ENCODE measurements at regions not wholly inside any gene's neighbourhood (a gene's known extent, or its start where the extent isn't known, plus 50 kb on each side); places are given as distances from the start of the nearest gene placed in this dataset.

DNA sequence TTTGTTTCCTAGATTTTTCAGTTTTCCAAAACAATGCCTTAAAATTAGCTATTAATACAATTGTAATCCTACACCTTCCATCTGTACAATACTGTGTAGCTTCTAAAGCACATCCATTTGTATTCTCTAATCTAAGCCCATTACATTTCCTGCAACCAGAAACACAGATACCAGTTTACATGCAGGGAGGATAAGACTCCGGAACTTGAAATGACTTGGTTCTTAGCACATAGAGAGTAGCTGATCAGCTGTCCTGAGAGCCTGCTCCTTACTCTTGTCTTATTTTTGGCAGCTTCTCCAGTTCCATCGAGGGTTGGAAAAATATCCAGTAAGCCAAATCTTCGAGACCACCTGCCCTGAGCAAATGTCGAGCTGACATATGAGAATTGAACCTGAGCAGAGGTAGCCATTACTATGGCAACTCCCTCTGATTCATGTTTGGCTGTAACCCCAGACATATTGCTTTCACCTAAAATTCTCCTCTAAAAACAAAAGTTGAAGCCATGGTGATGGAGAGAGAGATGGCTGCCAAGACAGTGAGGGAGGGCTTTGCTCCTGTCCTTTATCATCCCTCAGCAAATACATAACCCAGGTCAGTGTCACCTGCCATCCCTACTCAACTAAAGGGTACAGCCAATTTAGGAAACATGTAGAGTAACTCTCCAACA is 542.8 kb downstream of the IRS1 start:
- H3K4me1 Mint-ChIP-seq (ENCODE audit: unreplicated experiment), result no peaks in the 10 kb centered on the region
- H3K27me3 Mint-ChIP-seq (ENCODE audit: unreplicated experiment), result no peaks in the 10 kb centered on the region
- no peak for DNase-seq (ENCODE audit: low spot score)
- H3K36me3 Mint-ChIP-seq (ENCODE audit: low read depth, unreplicated experiment), result no peaks in the 10 kb centered on the region
- TF ChIP-seq, protein P1, sequence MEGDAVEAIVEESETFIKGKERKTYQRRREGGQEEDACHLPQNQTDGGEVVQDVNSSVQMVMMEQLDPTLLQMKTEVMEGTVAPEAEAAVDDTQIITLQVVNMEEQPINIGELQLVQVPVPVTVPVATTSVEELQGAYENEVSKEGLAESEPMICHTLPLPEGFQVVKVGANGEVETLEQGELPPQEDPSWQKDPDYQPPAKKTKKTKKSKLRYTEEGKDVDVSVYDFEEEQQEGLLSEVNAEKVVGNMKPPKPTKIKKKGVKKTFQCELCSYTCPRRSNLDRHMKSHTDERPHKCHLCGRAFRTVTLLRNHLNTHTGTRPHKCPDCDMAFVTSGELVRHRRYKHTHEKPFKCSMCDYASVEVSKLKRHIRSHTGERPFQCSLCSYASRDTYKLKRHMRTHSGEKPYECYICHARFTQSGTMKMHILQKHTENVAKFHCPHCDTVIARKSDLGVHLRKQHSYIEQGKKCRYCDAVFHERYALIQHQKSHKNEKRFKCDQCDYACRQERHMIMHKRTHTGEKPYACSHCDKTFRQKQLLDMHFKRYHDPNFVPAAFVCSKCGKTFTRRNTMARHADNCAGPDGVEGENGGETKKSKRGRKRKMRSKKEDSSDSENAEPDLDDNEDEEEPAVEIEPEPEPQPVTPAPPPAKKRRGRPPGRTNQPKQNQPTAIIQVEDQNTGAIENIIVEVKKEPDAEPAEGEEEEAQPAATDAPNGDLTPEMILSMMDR (IDR thresholded peaks at IDR 0.05; ENCODE audit: unreplicated experiment), result no peak
- H3K4me3 Mint-ChIP-seq (ENCODE audit: unreplicated experiment), result no peak overlapping the region
- H3K9me3 Mint-ChIP-seq (ENCODE audit: unreplicated experiment), result no peaks in the 10 kb centered on the region
- no peak overlapping the region for H3K27ac Mint-ChIP-seq (ENCODE audit: unreplicated experiment)

DNA sequence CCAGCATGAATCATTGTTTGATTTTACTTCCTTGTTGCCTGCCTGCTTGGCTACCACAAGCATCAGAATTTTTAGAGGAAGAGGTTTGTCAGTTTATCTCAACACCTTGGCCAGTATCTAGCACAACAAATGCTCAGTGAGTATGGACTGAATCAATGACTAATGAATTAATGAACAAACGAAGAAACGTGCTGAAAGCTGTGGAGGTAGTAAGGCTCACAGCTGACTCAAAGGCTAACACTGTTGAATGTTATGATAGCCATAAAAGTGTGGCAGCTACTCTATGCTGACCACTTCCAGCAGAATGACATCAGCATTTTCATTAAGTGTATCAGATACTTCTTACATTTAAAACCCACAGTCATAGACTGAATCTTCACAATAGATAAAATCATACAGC is 543.4 kb downstream of the IRS1 start:
- Mint-ChIP-seq H3K27me3 (ENCODE audit: unreplicated experiment) (no peaks in the 10 kb centered on the region), H3K9me3 (ENCODE audit: unreplicated experiment) (no peaks in the 10 kb centered on the region), H3K4me3 (ENCODE audit: unreplicated experiment) (no peak overlapping the region), H3K36me3 (ENCODE audit: low read depth, unreplicated experiment) (no peaks in the 10 kb centered on the region), H3K27ac (ENCODE audit: unreplicated experiment) (no peak overlapping the region), H3K4me1 (ENCODE audit: unreplicated experiment) (no peaks in the 10 kb centered on the region)
- TF ChIP-seq, protein P1 (IDR thresholded peaks at IDR 0.05; ENCODE audit: unreplicated experiment), result no peak
- DNase-seq (ENCODE audit: low spot score), result no peak

DNA sequence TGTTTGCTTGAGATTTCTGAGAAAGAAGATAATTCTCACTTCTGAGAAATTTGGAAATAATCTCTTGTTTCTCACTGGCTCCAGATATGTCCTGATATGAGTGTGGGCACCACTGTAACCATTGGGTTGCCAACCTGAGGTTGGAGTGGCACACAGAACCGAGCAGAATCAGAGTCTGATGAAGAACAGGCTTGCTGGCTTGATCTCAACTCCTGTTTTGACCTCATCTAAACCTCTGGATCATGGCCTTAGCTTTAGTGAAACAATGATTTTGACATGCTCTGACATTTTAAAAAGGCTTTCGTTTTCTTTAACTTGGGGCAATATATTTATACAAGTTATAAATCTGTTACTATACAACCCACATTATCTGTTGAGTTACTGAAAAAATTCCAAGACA is 548.0 kb downstream of the IRS1 start:
- Mint-ChIP-seq H3K36me3 (ENCODE audit: low read depth, unreplicated experiment) (no peaks in the 10 kb centered on the region), H3K9me3 (ENCODE audit: unreplicated experiment) (no peaks in the 10 kb centered on the region), H3K4me3 (ENCODE audit: unreplicated experiment) (no peak overlapping the region), H3K4me1 (ENCODE audit: unreplicated experiment) (no peaks in the 10 kb centered on the region), H3K27me3 (ENCODE audit: unreplicated experiment) (no peaks in the 10 kb centered on the region), H3K27ac (ENCODE audit: unreplicated experiment) (no peak overlapping the region)
- no peak for DNase-seq (ENCODE audit: low spot score)
- TF ChIP-seq, protein P1 (IDR thresholded peaks at IDR 0.05; ENCODE audit: unreplicated experiment), result no peak

DNA sequence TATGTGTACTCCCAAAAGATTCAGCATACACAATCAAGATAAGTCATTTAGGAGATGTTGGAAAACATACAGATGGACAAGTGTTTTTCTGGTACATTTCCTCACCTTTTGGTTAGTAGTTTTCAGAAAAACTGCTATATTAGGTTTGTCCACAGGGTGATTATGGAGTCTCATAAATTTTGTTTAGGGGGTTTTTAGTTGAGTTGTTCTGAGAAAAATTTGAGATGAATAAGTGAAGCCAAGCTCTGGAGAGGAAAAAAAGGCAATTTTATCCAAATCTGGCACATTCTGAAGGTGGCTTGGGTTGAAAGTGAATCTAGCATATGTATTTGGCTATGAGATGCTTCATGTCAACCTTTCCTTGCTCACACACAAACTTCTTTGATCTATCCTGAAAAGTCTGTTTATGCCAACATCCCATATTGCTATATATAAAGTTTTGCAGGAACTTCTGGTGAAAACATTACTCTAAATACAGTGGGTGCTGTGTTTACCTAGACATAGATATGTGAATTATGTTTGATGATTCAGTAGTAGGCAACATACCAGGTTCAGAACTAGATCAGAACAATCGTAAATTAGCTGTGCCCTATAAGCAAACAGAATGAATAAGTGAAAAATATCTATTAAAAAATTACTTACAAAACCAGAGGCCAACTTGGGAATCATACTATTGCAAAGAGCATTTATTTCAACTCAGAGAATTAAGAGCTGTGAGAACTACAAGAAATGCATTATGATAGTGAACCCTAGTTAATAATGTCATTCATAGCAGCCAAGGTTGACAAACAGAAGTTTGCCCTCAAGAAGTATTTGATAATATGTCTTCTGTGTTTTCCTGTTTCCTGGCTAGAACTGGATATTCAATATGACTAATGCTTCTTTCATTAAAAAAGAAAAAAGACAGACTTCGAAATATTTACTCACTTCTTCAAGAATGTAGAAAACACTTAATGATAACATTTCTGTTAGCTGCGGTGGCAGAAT is 552.0 kb downstream of the IRS1 start:
- TF ChIP-seq, protein P1 (IDR thresholded peaks at IDR 0.05; ENCODE audit: unreplicated experiment), result no peak

GRCh38 chr2:226234187-226234586 is 565.4 kb downstream of the IRS1 start:
- no peak overlapping the region for H3K27ac Mint-ChIP-seq (ENCODE audit: unreplicated experiment)

More for the DNA sequence above, 552.0 kb downstream of the IRS1 start:
- Mint-ChIP-seq H3K27me3 (ENCODE audit: unreplicated experiment) (no peaks in the 10 kb centered on the region), H3K27ac (ENCODE audit: unreplicated experiment) (no peak overlapping the region), H3K4me3 (ENCODE audit: unreplicated experiment) (no peak overlapping the region), H3K9me3 (ENCODE audit: unreplicated experiment) (no peaks in the 10 kb centered on the region), H3K36me3 (ENCODE audit: low read depth, unreplicated experiment) (no peaks in the 10 kb centered on the region), H3K4me1 (ENCODE audit: unreplicated experiment) (no peaks in the 10 kb centered on the region)
- DNase-seq (ENCODE audit: low spot score), result no peak

More at GRCh38 chr2:226234187-226234586, 565.4 kb downstream of the IRS1 start:
- no peak for DNase-seq (ENCODE audit: low spot score)
- H3K27me3 Mint-ChIP-seq (ENCODE audit: unreplicated experiment), result no peaks in the 10 kb centered on the region
- H3K4me3 Mint-ChIP-seq (ENCODE audit: unreplicated experiment), result no peak overlapping the region
- no peaks in the 10 kb centered on the region for H3K4me1 Mint-ChIP-seq (ENCODE audit: unreplicated experiment)
- H3K9me3 Mint-ChIP-seq (ENCODE audit: unreplicated experiment), result no peaks in the 10 kb centered on the region
- no peaks in the 10 kb centered on the region for H3K36me3 Mint-ChIP-seq (ENCODE audit: low read depth, unreplicated experiment)
- TF ChIP-seq, protein P1 (IDR thresholded peaks at IDR 0.05; ENCODE audit: unreplicated experiment), result no peak

All from endothelial cell (in vitro differentiated cells).